HG03521 (cell line): ENCODE measurements at regions not wholly inside any gene's neighbourhood (a gene's known extent, or its start where the extent isn't known, plus 50 kb on each side); places are given as distances from the start of the nearest gene placed in this dataset.

Experiments used
- ATAC-seq: cut with Tn5 transposase; IDR thresholded peaks from one replicate; pipeline ENCODE4 v1.9.1; 2021; ENCODE audit warnings: mild to moderate bottlenecking, moderate library complexity; ENCODE audit not compliant: unreplicated experiment

- no peak for ATAC-seq
Measured at GRCh38 chr5:82416512-82416911, 138.4 kb upstream of the RPS23 start.

DNA sequence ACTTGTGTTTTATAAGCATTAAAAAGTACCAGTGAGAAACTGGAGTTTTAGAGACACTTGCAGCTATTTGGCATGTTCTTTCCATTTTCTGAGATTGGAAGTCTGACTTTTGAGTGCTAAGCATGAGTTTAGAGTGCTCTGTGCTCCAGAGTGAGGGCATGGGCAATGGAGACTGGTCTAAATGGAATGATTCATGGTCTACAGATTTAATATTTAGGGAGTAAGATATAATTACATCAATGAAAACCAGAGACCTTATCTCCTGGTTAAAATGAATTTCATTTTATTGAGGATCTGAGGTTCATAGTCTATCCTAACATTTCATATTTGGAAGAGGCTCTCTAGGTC lies 135.9 kb upstream of the RPS23 start:
- ATAC-seq = no peak

GRCh38 chr5:82413302-82414040 lies 135.3 kb upstream of the RPS23 start:
- no peak for ATAC-seq

- ATAC-seq = no peak
Measured at GRCh38 chr5:82408033-82408432, 129.9 kb upstream of the RPS23 start.

- ATAC-seq = no peak
Measured at GRCh38 chr5:82406205-82406773, 128.1 kb upstream of the RPS23 start.

DNA sequence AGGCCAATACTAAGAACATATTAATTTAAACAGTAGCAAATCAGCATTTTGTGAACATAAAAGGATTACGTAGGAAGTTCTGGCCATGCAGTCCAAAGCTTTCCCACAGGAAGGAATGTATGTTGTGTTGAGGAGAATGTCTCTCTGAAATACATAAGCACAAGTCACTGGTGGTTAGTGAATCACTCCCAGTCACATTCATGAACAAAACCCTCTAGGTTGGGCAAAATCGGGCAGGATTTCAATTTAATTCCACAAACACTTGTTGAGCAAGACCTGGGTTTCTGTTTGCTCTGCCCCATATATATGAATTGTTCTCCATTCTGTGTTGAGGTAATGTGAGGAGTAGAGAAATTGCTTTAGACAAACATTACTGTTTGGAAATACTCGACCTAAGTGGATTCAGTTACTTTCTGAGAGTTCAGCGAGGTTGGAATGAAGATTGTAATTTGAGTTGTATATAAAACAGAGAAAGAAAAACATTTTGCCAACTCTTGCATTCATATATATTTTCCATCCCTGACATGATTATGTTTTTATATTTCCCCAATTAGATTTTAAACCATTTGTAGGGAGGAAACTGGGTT lies 127.6 kb upstream of the RPS23 start:
- no peak for ATAC-seq

DNA sequence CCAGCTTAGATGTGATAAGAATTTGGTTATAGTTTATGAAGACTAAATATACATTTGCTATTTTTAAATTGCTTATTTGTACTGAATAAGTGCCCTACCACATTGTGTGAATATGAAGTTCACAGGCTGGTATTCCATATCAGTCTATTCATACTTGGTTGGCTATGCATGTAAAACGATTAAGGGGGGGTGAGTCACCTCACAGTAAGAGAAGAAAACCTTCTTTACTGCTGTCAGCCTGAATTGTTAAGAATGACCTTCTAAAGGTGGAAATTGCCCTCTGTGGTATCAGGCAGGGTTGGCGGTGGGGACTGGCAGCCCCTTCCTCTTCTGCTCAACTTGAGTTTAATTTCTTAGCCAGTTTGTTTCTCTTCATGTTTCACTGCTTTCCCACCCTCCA lies 127.0 kb upstream of the RPS23 start:
- ATAC-seq = no peak

GRCh38 chr5:82404382-82404945 lies 126.3 kb upstream of the RPS23 start:
- ATAC-seq = no peak

DNA sequence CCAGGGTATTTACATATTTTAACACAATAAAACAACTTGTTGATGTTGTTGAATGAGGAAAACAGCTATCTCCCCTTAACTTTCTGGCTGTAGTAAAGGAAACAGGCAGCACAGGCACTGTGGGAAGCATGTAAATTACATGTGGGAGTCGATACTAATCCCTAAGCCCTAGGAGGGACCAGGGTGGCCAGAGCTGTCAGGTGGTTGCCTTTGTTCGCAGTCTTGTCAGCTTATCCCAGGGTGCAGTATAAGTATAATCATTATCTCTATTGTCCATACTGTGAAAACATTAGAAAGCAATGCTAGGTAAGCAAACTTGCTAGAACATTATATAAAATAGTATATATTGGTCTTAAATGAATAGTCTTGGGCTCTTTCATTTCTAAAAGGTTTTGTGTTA lies 125.6 kb upstream of the RPS23 start:
- no peak for ATAC-seq

- ATAC-seq = no peak
Measured at GRCh38 chr5:82403026-82403425, 124.9 kb upstream of the RPS23 start.

DNA sequence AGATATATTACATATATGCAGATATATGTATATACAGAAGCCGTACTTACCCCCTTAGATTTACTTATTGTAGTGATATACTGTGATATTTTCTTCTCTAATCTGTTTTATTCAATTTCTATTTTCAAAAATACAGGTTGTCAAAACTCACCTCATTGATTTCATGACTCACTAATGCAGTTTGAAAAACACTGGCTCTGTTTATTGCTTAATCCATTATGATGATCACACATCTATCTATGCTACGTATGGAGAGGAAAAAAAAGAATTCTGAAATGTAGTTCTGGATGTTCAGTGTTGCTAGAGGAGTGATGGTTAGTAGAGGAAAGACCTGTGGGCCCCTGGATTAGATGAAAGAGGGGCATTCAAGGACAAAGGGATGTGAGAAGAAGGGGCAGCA lies 121.0 kb upstream of the RPS23 start:
- no peak for ATAC-seq

DNA sequence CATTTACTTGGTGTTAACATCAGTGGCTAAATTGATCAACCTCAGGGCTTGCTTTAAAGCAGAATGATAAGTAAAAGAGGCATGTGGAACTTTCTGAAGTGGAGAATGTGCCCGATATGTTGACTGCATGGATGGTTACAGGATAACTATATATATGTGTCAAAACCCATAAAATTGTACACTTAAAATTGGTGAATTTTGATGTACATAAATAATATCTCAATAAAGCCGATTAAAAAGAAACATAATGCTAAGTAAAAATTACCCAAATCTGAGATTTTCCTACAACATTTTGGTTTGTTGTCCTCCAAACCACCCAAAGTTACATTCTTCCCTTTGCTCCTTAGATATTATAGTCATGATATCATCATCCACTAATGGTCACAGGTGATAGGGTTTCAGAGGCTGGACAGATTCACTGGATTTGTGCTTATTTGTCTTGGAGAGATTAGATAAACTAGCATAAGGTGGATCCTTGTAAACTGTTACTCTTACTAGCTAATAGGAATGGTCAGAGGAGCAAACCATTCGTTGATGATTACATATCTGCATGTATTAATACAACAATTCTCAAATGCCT lies 119.7 kb upstream of the RPS23 start:
- no peak for ATAC-seq

DNA sequence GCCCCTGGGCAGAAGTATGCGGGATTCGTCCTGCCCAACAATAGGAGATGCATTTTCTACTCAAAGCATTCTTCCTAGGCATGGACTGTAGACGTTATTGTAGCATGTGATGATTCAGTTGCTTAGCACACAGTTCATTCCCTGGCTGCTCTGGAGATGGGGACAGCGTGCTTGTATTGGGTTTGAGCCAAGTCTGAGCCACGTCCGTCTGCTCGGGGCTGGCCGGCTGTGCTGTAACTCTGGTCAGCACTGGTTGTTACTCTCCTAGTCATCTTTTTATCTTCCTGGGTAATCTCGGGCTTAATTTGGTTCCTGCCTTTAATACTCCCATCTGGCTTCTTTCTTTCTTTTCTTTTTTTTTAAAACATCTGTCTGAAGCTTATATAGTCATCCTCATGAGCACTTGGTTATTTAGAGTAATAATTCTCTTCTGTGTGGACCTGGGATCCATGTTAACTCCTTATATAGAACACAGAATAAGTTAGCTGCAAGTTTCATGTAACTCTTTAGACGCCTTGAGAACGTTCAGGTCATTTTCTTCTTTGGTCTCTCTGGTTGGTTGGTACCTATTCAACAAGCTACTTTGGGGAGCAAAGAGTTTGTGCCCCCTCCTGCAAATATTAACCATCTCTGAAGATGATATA lies 118.8 kb upstream of the RPS23 start:
- ATAC-seq = no peak

- ATAC-seq = no peak
Measured at GRCh38 chr5:82396396-82396795, 118.2 kb upstream of the RPS23 start.

GRCh38 chr5:82393951-82394350 lies 115.8 kb upstream of the RPS23 start:
- ATAC-seq = no peak

- ATAC-seq = no peak
Measured at GRCh38 chr5:82390088-82390487, 111.9 kb upstream of the RPS23 start.

DNA sequence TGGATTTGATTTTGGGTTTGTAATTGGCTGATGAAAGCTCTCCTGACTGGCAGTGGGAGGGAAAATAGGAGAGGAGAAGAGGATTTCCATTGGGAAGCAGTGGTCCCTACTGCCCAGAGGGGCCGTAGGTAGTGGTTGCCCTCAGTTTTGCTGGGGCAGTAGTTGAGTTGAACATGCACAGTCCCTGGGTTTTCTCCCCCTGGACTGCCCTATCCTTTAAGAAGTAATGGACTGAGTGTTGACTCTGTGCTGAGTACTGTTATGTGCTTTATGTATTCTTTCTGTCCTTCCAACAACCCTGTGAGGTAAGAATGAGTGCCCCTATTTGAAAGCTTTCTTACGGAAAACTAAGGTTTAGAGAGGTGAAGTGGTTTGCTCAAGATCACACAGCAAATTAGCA lies 111.2 kb upstream of the RPS23 start:
- ATAC-seq = no peak

DNA sequence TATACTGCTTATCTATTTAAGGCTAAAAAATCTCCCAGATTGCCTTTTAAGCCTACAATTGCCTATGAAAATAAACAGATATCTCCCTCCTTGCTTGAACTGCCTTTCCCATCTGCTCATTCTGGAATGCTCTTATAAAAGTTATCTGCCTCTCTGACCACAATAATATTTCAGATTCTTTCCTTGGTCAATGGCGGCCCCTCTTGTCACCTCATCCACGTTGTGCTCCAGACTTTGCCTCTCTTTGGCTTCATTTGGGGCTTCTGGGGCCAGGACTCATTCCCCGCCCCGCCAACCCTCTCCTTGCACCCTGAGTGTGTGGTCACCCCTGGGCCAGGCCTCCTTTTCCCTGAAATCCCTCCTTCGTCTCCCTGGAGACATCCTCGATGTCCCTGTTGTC lies 110.0 kb upstream of the RPS23 start:
- ATAC-seq = no peak

DNA sequence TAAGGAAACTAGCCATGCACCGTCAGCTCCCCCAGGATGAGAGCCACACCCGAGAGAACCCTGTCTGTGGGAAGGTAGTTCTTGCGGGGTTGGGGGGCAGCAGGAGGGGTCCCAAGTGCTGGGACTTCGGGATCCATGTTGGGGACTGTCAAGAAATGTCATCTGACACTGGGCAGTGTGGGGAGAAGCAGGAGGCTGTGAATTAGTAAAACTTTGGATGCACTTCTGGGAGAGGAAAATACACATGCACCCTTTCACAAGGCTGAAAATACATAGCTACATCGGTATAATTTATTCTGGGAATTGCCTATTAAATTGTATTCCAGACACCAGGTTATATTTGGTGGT lies 109.6 kb upstream of the RPS23 start:
- ATAC-seq = no peak

GRCh38 chr5:82387001-82387818 lies 109.1 kb upstream of the RPS23 start:
- no peak for ATAC-seq

DNA sequence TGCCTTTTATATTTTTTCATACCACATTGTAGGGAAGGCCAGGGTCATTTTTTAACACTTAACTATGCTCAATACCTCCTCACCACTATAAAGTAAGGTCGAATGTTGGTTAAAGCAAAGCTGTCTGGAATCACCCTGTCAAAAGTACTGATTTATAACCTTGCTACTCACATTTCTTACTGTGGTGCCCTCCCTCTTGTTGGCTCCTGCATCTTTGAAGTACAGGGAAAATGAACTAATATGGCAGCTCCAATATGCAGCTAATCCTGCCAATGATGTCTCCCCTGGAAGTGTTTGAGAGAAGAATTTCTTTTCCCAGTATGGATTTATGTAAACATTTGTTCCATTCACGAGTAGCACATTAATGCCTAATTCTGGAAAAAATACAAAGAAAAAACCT lies 108.4 kb upstream of the RPS23 start:
- ATAC-seq = no peak
